GM21390 (cell line): ENCODE measurements at regions not wholly inside any gene's neighbourhood (a gene's known extent, or its start where the extent isn't known, plus 50 kb on each side); places are given as distances from the start of the nearest gene placed in this dataset.
"Not testable (repeated sequence)": the region's sequence is repeated elsewhere in the genome, so short reads cannot be mapped to it uniquely, and the experiment has no call there.

Experiments
- ATAC-seq: cut with Tn5 transposase; IDR thresholded peaks from one replicate; pipeline ENCODE4 v1.9.1; 2021; ENCODE audit not compliant: unreplicated experiment

DNA sequence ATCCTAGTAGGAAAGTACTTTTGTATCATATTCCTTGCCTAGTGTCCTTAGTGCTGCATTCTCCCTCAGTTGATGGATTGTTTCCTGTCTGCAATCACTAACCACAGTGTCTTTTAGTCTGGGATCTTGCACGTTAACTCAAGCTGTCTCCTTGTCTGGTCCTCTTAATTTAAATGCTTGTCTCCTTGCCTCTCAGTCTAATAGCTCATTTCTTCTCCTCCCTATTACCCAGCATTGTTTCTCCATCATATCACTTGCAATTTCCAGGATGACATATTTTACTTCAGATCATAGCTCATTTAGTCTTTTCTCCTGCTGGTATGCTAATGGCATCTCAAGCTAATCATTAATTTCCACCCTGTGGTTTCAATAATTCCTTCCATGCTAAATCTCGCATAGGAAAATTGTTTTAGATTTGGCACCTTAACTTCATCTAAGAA is 2052.0 kb upstream of the C9orf72 start:
- no peak for ATAC-seq

DNA sequence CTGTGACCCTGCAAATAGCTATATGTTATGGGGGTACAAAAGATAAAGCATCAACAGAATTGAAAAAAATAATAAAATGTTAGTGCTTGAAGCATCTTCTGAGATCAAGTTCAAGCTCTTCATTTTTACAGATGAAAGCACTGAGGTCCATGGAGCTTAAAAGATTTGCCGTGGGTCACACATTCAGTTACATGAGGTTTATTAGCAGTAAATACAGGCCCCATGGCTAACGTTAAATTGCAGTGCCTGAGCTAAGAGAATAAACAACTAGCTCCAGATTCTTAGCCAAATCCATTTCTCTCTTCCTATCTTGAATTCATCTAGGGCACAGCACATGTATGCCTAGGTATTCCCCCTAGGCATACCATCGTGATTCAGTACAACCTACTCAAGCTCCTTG is 2052.7 kb upstream of the C9orf72 start:
- ATAC-seq, result no peak

- ATAC-seq, result not testable (repeated sequence)
Observed at GRCh38 chr9:29628856-29629255, 2055.6 kb upstream of the C9orf72 start.

GRCh38 chr9:29637471-29638237 is 2064.4 kb upstream of the C9orf72 start:
- ATAC-seq, result no peak

- no peak for ATAC-seq
Observed at GRCh38 chr9:29640507-29640906, 2067.2 kb upstream of the C9orf72 start.

DNA sequence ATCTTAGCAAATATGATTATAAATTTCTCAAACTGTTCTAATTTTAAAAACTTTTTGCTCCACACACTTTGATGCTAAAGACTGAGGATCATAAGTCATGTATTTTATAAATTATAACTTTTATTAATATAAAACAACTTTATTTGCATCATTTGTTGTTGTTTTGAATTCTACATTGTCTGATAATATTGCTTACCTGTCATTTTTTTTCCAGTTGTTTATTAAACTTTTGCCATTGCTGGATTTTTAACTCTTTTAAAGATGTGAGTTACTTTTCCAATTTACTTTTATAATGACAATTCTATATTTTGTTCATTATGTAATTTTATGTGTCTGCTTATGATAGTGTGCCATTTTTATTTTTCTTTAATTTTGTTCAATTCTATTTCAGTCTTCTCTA is 2071.2 kb upstream of the C9orf72 start:
- no peak for ATAC-seq

GRCh38 chr9:29647451-29647850 is 2074.2 kb upstream of the C9orf72 start:
- no peak for ATAC-seq

- ATAC-seq, result no peak
Observed at GRCh38 chr9:29648132-29648531, 2074.9 kb upstream of the C9orf72 start.

DNA sequence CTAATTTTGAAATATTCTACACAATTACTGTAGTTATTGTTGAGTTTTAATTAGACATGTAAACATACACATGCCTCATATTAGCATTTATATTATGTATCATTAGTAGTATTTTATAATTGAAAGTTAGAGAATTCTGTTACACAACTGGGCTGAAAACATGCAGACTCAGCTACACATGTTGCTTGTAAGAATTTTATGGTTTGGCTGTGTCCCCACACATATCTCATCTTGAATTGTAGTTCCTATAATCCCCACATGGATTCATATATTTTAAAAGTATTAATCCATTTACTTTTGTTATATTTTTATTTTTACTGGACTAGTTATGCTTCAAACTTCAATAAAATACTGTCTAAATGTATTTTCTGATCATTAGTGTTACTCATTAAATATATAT is 2075.3 kb upstream of the C9orf72 start:
- no peak for ATAC-seq

DNA sequence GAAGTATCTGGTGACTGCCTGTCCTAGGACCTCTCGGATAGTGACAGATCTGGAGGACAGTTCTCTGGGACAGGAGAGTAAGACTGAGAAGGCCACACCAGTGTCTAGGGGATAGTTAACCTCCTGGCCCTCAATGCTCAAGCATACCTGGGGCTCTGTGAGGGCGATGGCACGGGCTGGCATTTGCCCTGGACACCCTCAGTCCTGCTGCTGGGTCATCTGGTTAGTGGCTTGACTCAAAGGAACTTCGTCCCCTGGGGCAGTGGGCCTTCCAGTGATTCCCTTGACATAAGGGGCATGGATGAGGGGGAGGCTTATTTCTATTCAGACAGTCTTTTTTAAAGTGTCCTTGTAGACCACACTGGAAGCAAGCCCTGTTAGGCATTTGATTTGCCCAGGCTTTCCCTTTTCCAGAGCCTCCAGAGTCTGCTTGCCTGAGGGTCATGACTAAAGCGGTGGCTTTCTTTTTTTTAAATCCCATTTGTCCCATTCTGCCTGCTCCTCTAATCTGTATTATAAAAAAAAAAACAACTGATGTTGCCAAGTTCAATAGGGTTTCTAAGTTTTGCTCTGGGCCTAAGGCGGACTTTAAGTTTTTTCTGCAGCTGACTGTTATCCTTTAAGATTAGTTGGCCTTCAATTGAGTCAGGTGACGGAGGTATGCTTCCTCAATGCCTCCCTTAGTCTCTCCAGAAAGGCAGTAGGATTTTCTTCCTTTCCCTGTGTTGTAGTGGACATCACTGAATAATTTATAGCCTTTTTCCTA is 2083.5 kb upstream of the C9orf72 start:
- no peak for ATAC-seq

DNA sequence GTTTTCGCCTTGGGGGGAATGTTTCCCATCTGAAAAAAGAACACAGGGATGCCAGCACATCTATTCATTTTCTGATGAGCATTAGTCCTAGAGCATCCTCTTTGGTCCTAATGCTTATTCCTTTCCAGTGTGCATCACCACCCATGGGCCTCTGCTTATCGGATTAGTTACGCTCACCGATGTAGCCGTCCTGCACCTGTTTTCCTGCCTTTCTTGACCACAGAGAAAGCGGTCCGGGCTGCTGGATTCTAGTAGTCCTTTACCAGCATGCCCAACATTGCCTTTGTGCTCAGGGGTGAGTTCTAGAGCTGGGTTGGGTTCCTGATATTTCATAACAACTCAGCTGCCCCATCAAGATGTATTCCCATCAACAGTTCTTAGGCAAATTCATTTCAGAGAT is 2084.5 kb upstream of the C9orf72 start:
- ATAC-seq, result no peak

DNA sequence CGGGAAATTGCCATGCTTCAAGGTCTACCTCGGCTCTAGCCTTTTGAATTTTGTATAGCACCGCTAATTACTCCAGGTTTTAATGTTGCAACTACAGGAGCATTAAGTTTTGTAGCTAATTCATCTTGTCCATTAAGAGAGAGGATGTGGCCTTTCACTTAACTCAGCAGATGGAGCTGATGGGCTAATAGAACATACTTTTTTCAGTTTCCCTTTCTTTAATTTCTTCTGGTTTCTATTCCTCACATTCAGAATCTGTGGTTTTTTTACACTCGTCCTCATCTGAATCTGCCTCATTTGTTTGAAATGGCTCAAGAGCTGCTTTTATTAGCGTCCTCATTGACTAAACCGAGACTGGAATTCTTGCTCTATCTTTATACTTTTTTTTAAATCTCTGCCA is 2085.7 kb upstream of the C9orf72 start:
- ATAC-seq, result no peak

- no peak for ATAC-seq
Observed at GRCh38 chr9:29659736-29660135, 2086.5 kb upstream of the C9orf72 start.

- no peak for ATAC-seq
Observed at GRCh38 chr9:29668732-29669131, 2095.5 kb upstream of the C9orf72 start.

DNA sequence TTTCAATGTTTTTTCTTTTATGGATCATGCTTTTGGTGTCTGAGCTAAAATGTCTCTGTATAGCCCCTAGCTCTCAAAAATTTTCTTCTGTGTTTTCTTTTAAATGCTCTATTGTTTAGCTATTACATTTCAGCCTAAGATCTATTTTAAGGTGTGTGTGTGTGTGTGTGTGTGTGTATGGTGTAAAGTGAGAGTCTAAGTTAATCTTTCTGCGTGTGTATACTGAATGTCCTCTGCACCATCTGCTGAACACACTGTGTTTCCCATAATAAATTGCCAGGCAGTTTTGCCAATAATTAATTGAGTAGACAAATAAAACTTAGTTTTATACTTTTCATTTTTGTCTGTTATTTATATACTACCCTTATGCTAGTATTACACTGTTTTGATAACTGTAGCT is 2096.3 kb upstream of the C9orf72 start:
- ATAC-seq, result no peak

DNA sequence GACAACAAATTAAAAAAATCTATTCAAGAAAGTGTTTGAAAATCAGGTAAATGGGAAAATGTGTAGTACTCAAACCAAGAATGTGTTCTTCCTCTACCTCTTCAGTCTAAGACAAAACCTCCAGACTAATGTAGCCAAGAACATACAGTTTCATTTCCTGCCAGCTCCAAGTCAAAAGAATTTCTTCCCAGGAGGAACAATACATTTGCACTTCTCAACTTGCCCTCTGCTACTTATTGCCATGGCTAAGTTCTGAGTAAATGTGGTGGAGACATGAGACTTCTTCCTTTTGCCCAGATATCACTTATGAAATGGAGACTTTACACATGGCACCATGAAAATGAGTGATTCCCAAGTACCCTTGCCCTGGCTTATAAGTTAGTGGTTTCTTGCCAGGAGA is 2112.2 kb upstream of the C9orf72 start:
- ATAC-seq, result no peak

- ATAC-seq, result no peak
Observed at GRCh38 chr9:29691145-29691544, 2117.9 kb upstream of the C9orf72 start.

GRCh38 chr9:29691758-29692407 is 2118.6 kb upstream of the C9orf72 start:
- peak; percentile 57 for ATAC-seq

DNA sequence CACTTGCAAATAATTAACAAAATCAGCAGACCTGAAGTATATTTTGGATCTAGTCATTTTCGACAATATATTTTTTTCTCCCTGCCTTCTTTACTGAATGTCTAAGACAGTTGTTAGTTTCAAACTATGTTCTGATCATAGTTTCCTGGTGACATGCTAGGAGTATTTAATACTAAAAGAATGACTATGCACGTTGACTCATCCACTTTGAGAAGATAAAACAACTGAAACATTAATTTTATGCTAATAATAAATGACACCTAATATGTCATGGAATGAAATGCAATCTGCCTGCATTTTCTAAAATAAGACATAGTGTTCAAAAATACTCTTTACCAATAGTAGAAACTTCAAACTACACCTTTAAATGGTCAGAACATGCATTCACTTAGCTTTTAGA is 2123.7 kb upstream of the C9orf72 start:
- no peak for ATAC-seq

DNA sequence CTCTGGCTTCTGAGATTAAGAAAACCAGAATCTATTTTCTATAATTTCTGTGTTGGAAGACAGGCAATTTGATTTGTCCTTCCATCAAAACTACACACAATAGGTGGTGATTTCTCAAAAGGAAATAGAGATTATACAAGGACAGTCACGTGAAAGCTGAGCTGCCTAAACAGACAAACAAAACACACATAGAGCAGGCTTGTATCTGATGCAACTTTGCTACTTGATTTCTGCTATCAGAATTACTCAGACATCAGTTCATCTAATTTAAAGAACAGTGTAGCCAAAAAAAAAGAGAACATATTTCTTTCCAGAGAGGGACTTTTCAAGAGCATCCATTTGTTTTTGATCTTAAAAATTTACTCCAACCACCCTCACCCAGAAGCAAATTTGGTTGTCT is 2128.3 kb upstream of the C9orf72 start:
- no peak for ATAC-seq

GRCh38 chr9:29701971-29702370 is 2128.7 kb upstream of the C9orf72 start:
- no peak for ATAC-seq

DNA sequence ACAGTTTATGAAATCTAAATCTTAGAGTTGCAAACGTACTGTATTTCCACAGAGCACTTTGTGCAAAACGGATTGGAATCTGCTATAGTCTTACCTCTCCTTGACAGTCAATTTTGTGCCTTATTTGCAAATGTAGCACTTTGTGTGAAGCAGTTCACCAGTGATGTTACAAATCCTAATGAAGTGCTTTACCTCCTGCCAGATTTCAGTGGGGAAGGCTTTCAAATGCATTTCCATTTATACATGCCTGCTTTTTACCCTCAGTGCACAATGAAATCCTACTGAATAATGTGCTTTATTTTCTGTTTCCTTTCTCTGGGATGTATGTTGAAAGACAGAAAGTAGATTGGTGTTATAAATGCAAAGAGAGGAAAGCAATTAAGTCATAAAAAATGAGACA is 2141.6 kb upstream of the C9orf72 start:
- ATAC-seq, result no peak
